SU-DHL-6 (cell line): ENCODE measurements at regions not wholly inside any gene's neighbourhood (a gene's known extent, or its start where the extent isn't known, plus 50 kb on each side); places are given as distances from the start of the nearest gene placed in this dataset.

ENCODE experiments used
- CTCF ChIP-seq: fragments of 200-600 bp; sonication (generic); IDR thresholded peaks from one replicate; pipeline ENCODE4 v1.5.1; 2017; ENCODE audit warnings: antibody characterized with exemption, mild to moderate bottlenecking, low read length, moderate library complexity; ENCODE audit not compliant: insufficient read depth, poor library complexity, severe bottlenecking
- EZH2phosphoT487 ChIP-seq: fragments of 200-600 bp; sonication (generic), shearing (Covaris generic); conservative IDR thresholded peaks from 2 replicates; pipeline ENCODE4 v1.6.1; 2018; ENCODE audit warnings: mild to moderate bottlenecking, antibody characterized with exemption, low read length, moderate library complexity, mixed read lengths

- TF ChIP-seq CTCF (no peak), EZH2phosphoT487 (no peak)
Observed at GRCh38 chr4:171714791-171715454, 98.3 kb upstream of the GALNTL6 start.
